Mesenchymal stem cell (in vitro differentiated cells and primary cell): ENCODE measurements at regions not wholly inside any gene's neighbourhood (a gene's known extent, or its start where the extent isn't known, plus 50 kb on each side); places are given as distances from the start of the nearest gene placed in this dataset.

Experiments used
- DNase-seq: peaks from one replicate; pipeline ENCODE4 v3.0.0-alpha.2; 2013
- H2AFZ ChIP-seq: one replicate; pipeline ENCODE4 v1.6.1; 2013; ENCODE audit warnings: low read depth, mild to moderate bottlenecking, control low read depth, inconsistent platforms, low read length, moderate library complexity
- H2AK5ac ChIP-seq: 2 replicates; pipeline ENCODE4 v1.6.1; 2013; ENCODE audit warnings: low read length, moderate library complexity, mild to moderate bottlenecking, inconsistent platforms; ENCODE audit not compliant: severe bottlenecking
- H2BK120ac ChIP-seq: one replicate; pipeline ENCODE4 v1.6.1; 2013; ENCODE audit warnings: low read depth, mild to moderate bottlenecking, inconsistent platforms, low read length, moderate library complexity
- H2BK12ac ChIP-seq, 2 experiments: one replicate each; pipeline ENCODE4 v1.6.1; 2013; ENCODE audit warnings: inconsistent platforms in 2 of 2, low read length in 2 of 2, mild to moderate bottlenecking in 2 of 2, moderate library complexity in 2 of 2, control low read depth in 1 of 2
- H2BK15ac ChIP-seq: one replicate; pipeline ENCODE4 v1.6.1; 2013; ENCODE audit warnings: mild to moderate bottlenecking, low read depth, inconsistent platforms; ENCODE audit not compliant: poor library complexity, severe bottlenecking
- H2BK5ac ChIP-seq: 2 replicates; pipeline ENCODE4 v1.6.1; 2013; ENCODE audit warnings: low read depth, mild to moderate bottlenecking, low read length, control low read depth, inconsistent platforms; ENCODE audit not compliant: poor library complexity, severe bottlenecking
- H3K14ac ChIP-seq, 2 experiments: one replicate each; pipeline ENCODE4 v1.6.1; 2013; ENCODE audit warnings: inconsistent platforms in 2 of 2, low read length in 2 of 2, control low read depth in 1 of 2, mild to moderate bottlenecking in 1 of 2, moderate library complexity in 1 of 2
- H3K18ac ChIP-seq, 2 experiments: one replicate each; pipeline ENCODE4 v1.6.1; 2013; ENCODE audit warnings: inconsistent platforms in 2 of 2, low read length in 2 of 2, control low read depth in 1 of 2, low read depth in 1 of 2, mild to moderate bottlenecking in 1 of 2
- H3K23ac ChIP-seq, 2 experiments: one replicate each; pipeline ENCODE4 v1.6.1; 2013; ENCODE audit warnings: inconsistent platforms in 2 of 2, low read length in 2 of 2, mild to moderate bottlenecking in 2 of 2, moderate library complexity in 2 of 2, control low read depth in 1 of 2
- H3K27ac ChIP-seq: 2 replicates; pipeline ENCODE4 v1.5.1; 2013; ENCODE audit warnings: mild to moderate bottlenecking, moderate library complexity, low read length, control low read depth, inconsistent platforms; ENCODE audit not compliant: poor library complexity, severe bottlenecking
- H3K27me3 ChIP-seq, 2 experiments: 2 replicates each; pipeline versions ENCODE4 v1.6.1 to v1.7.0; 2013; ENCODE audit warnings: low read length in 2 of 2, mild to moderate bottlenecking in 2 of 2, moderate library complexity in 2 of 2, control low read depth in 1 of 2, inconsistent platforms in 1 of 2; ENCODE audit not compliant: control insufficient read depth in 1 of 2, insufficient read depth in 1 of 2
- H3K36me3 ChIP-seq, 2 experiments: 2 replicates each; pipeline versions ENCODE4 v1.6.1 to v1.7.0; 2013; ENCODE audit warnings: low read length in 2 of 2, control low read depth in 1 of 2, inconsistent platforms in 1 of 2, low read depth in 1 of 2, mild to moderate bottlenecking in 1 of 2; ENCODE audit not compliant: insufficient read depth in 2 of 2, control insufficient read depth in 1 of 2
- H3K4ac ChIP-seq, 2 experiments: one replicate each; pipeline ENCODE4 v1.6.1; 2013; ENCODE audit warnings: inconsistent platforms in 2 of 2, low read length in 2 of 2, mild to moderate bottlenecking in 2 of 2, moderate library complexity in 2 of 2, control low read depth in 1 of 2, low read depth in 1 of 2
- H3K4me1 ChIP-seq: 2 replicates; pipeline ENCODE4 v1.6.1; 2013; ENCODE audit warnings: low read depth, low read length, control low read depth; ENCODE audit not compliant: control insufficient read depth, insufficient read depth
- H3K4me2 ChIP-seq: 2 replicates; pipeline ENCODE4 v1.6.1; 2013; ENCODE audit warnings: low read length, mild to moderate bottlenecking, inconsistent platforms; ENCODE audit not compliant: poor library complexity, severe bottlenecking
- H3K4me3 ChIP-seq, 2 experiments: 2 replicates each; pipeline versions ENCODE4 v1.5.1 to v1.7.0; 2013; ENCODE audit warnings: low read length in 2 of 2, mild to moderate bottlenecking in 2 of 2, control low read depth in 1 of 2, low read depth in 1 of 2; ENCODE audit not compliant: insufficient read depth in 1 of 2
- H3K79me1 ChIP-seq: replicated peaks from 2 replicates; pipeline ENCODE4 v1.6.1; 2013; ENCODE audit warnings: mild to moderate bottlenecking, control low read depth, low read length, inconsistent platforms; ENCODE audit not compliant: poor library complexity, severe bottlenecking
- H3K9ac ChIP-seq: 2 replicates; pipeline ENCODE4 v1.7.0; 2013; ENCODE audit warnings: mild to moderate bottlenecking, low read length, moderate library complexity
- H3K9me3 ChIP-seq: 2 replicates; pipeline ENCODE4 v1.7.0; 2013; ENCODE audit warnings: mild to moderate bottlenecking, low read length; ENCODE audit not compliant: control insufficient read depth
- H4K8ac ChIP-seq: one replicate; pipeline ENCODE4 v1.6.1; 2013; ENCODE audit warnings: inconsistent platforms, mild to moderate bottlenecking, low read length, moderate library complexity
- H4K91ac ChIP-seq: one replicate; pipeline ENCODE4 v1.6.1; 2013; ENCODE audit warnings: mild to moderate bottlenecking, low read length, inconsistent platforms
- WGBS: methylation state at CpG from one replicate; pipeline ENCODE4 v1.1.7; 2013; ENCODE audit warnings: mixed read lengths; 5-methylcytosine and 5-hydroxymethylcytosine counted together

DNA sequence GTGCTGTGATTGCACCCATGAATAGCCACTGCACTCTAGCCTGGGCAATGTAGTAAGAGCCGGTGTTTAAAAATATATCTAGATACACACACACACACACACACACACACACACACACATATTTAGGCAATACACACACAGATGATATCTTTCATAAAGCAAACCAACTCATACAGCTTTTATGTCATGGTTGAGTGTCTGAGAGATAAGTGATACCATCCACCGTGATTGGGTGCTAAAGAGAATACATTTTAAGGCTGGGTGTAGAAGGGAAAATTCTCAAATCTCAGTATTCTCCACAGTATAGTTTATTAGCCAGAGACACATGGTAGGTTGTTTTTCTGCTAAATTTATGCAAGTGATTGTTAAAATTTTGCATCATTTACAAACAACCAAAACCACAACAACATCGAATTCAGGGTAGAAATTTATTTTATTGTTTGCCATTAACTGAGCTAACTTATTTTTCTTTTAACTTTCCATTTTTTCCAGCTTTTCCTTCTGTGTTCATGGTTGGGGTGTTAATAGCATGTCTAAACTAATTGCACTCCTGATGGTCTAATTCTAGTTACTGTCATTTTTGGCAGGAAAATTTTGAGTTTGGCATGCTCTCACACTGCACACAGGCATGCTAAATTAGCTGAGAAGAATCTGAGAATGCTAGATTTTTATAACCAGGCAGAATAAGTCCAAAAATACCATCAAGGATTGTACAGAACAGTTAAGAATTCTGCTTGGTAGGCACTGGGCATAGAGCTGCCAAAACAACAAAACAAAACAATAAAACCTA, 57.9 kb upstream of the SYPL1 start:
- H3K79me1 ChIP-seq: no peaks in the 10 kb centered on the region
- no peaks in the 10 kb centered on the region for H3K9me3 ChIP-seq
- no peak overlapping the region for H4K91ac ChIP-seq
- H3K18ac ChIP-seq: no peak overlapping the region
- no peak overlapping the region for H3K23ac ChIP-seq
- no peak overlapping the region for H3K4ac ChIP-seq
- H2BK12ac ChIP-seq: no peak overlapping the region
- no peak overlapping the region for H3K14ac ChIP-seq
- no peak overlapping the region for H2AK5ac ChIP-seq
- no peak overlapping the region for H3K4me3 ChIP-seq
- H2AFZ ChIP-seq: no peak overlapping the region
- no peak overlapping the region for H2BK120ac ChIP-seq
- peaks cover 0 to 5% of the 10 kb centered on the region in 2 experiments for H3K27me3 ChIP-seq
- WGBS: 100% methylated on average over 1 of the region's 3 CpGs
- H3K4me2 ChIP-seq: no peak overlapping the region
- no peak overlapping the region for H2BK15ac ChIP-seq
- H3K9ac ChIP-seq: no peak overlapping the region
- no peak overlapping the region for H4K8ac ChIP-seq
- no peak overlapping the region for H2BK5ac ChIP-seq
- no peak overlapping the region for H3K27ac ChIP-seq
- H3K36me3 ChIP-seq: no peaks in the 10 kb centered on the region
- H3K4me1 ChIP-seq: no peaks in the 10 kb centered on the region
- DNase-seq: no peak

DNA sequence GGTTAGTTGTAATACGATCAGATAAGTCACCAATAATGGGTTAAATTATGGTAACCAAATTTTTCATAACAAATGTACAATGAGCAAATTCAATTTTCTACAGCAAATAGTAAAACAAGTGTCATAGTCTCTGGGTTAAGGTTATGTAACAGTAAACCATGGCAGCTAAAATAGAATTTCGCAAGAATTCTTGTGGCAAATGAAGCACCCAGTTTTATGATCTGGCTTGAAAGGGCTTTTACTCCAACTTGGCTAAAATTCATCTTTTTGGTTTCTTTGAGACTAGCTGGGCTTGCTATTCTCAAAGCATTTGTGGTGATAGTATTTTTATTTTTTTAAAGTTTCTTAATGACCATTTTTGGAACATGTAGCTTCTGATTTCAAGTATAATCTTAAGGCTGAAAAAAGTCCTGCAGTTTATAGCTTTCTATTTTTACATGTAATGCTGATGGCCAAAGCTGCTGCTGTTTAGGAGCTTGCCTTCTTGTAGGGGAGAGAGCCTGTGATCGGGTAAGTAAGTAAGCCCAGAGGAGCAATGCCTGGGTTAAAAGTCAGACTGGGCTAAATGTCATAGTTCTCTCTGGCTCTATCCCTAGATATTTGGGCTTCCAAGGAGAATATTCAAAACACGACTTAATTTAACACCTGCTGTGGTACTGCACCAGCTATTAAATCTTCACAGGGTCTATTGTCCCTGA, 55.5 kb upstream of the SYPL1 start:
- H4K8ac ChIP-seq: no peak overlapping the region
- no peak overlapping the region for H2BK12ac ChIP-seq
- no peak overlapping the region for H2BK15ac ChIP-seq
- H2AK5ac ChIP-seq: no peak overlapping the region
- peaks cover 12% of the 10 kb centered on the region for H3K9me3 ChIP-seq
- H3K4me2 ChIP-seq: no peak overlapping the region
- no peak overlapping the region for H2AFZ ChIP-seq
- 72% methylated on average over 3 of the region's 4 CpGs for WGBS
- no peaks in the 10 kb centered on the region for H3K36me3 ChIP-seq
- H2BK5ac ChIP-seq: no peak overlapping the region
- no peak overlapping the region for H3K23ac ChIP-seq
- H3K18ac ChIP-seq: no peak overlapping the region
- no peak overlapping the region for H2BK120ac ChIP-seq
- no peak overlapping the region for H3K4ac ChIP-seq
- H3K9ac ChIP-seq: no peak overlapping the region
- H3K14ac ChIP-seq: no peak overlapping the region
- no peak overlapping the region for H3K27ac ChIP-seq
- H3K27me3 ChIP-seq: peaks cover 0 to 5% of the 10 kb centered on the region in 2 experiments
- H4K91ac ChIP-seq: no peak overlapping the region
- DNase-seq: no peak
- no peaks in the 10 kb centered on the region for H3K4me1 ChIP-seq
- no peaks in the 10 kb centered on the region for H3K79me1 ChIP-seq
- no peak overlapping the region for H3K4me3 ChIP-seq

DNA sequence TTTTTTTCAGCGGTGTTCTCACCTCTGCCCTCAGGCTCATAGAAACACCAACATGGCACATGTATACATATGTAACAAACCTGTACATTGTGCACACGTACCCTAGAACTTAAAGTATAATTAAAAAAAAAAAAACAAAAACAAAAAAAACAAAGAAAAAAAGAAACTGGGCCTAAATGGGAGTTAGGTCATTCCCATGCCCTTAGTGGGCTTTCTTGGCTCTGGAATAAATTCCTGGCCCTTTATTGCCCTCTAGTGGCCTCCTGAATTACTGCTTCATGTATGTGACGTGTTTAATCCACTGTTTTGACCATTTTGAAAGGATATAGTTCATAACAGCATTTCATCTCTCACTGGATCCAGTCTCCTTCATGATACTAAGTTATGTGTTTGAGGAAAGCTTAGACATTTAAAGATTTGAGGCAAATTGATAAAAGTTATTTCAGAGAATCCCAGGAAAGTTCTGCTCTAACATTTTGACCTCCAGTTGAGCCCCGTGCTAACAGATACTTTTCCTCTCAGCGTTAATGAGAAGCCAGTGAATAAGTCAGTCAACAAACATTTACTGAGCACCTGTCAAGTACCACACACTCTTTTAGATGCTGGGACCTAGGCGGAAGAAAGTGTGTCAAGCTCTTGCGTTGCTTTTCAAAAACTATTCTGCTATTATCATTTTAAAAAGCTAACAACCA, 54.7 kb upstream of the SYPL1 start:
- H2BK5ac ChIP-seq: no peak overlapping the region
- 89% methylated on average over 5 of the region's 7 CpGs for WGBS
- peak; percentile 86 for DNase-seq

DNA sequence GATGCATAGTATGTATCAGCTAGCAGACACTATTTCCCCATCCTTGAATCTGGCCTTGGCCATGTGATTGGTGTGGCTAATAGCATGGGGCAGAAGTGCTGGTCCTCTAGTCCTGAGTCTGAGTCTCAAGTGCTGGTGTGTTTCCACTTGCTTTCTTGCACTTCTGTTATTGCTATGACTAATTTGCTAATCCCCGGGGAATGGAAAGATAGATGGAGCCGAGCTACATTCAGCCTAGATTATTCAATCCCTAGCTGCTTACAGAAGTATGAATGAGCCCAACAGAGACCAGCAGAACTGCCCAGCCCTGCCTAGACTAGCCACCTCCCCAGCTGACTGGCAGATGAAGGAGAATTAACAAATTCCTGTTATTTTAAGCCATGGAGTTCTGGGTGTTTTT, 53.2 kb upstream of the SYPL1 start:
- Histone ChIP-seq H3K27ac (no peak overlapping the region), H4K91ac (no peak overlapping the region), H3K9me3 (peaks cover 20% of the 10 kb centered on the region), H3K4me3 (no peak overlapping the region), H3K36me3 (no peaks in the 10 kb centered on the region), H2AFZ (no peak overlapping the region), H3K18ac (no peak overlapping the region), H3K23ac (no peak overlapping the region), H3K4ac (no peak overlapping the region), H3K4me1 (no peaks in the 10 kb centered on the region), H4K8ac (no peak overlapping the region), H2BK120ac (no peak overlapping the region), H2BK15ac (no peak overlapping the region), H3K79me1 (no peaks in the 10 kb centered on the region), H3K9ac (no peak overlapping the region), H2AK5ac (no peak overlapping the region), H3K14ac (no peak overlapping the region), H2BK12ac (no peak overlapping the region), H2BK5ac (no peak overlapping the region), H3K27me3 (peaks cover 0 to 5% of the 10 kb centered on the region in 2 experiments), H3K4me2 (no peak overlapping the region)
- peak; percentile 86 for DNase-seq
- WGBS: 23% methylated on average over 2 of the region's 2 CpGs

More for the DNA sequence above, 54.7 kb upstream of the SYPL1 start:
- Histone ChIP-seq H3K23ac (no peak overlapping the region), H3K9ac (peak overlapping the region; percentile 3), H4K8ac (no peak overlapping the region), H3K4me3 (no peak overlapping the region), H4K91ac (no peak overlapping the region), H2AK5ac (no peak overlapping the region), H3K4me1 (no peaks in the 10 kb centered on the region), H3K27ac (no peak overlapping the region), H3K18ac (no peak overlapping the region), H3K14ac (no peak overlapping the region), H3K9me3 (peaks cover 12% of the 10 kb centered on the region), H3K4me2 (no peak overlapping the region), H2BK15ac (no peak overlapping the region), H2AFZ (no peak overlapping the region), H3K36me3 (no peaks in the 10 kb centered on the region), H2BK12ac (no peak overlapping the region), H2BK120ac (no peak overlapping the region), H3K79me1 (no peaks in the 10 kb centered on the region), H3K27me3 (peaks cover 0 to 5% of the 10 kb centered on the region in 2 experiments), H3K4ac (no peak overlapping the region)
